Brain microvascular endothelial cell (primary cell): ENCODE measurements at regions not wholly inside any gene's neighbourhood (a gene's known extent, or its start where the extent isn't known, plus 50 kb on each side); places are given as distances from the start of the nearest gene placed in this dataset.
A peak's percentile ranks its signal among the peaks of the same experiment; 100 is the strongest.

Source experiments
- DNase-seq: peaks from one replicate; pipeline ENCODE4 v3.0.0-alpha.2; 2020
- H3K27ac ChIP-seq: fragments of 250-450 bp; sonication (Bioruptor Pico); 2 replicates; pipeline ENCODE4 v1.5.1; 2020; ENCODE audit warnings: mild to moderate bottlenecking, moderate library complexity
- H3K27me3 ChIP-seq: fragments of 250-450 bp; sonication (Bioruptor Pico); replicated peaks from 2 replicates; pipeline ENCODE4 v1.5.1; 2020; ENCODE audit warnings: mild to moderate bottlenecking
- H3K36me3 ChIP-seq: fragments of 250-450 bp; sonication (Bioruptor Pico); replicated peaks from 2 replicates; pipeline ENCODE4 v1.5.1; 2020; ENCODE audit warnings: mild to moderate bottlenecking
- H3K4me3 ChIP-seq: 2 replicates; pipeline ENCODE4 v1.5.1; 2011; ENCODE audit warnings: low read depth, mild to moderate bottlenecking, control low read depth, low read length, moderate library complexity
- in situ Hi-C: cut with HindIII; loops from 2 replicates; pipeline ENCODE4 v1.10.0; 2017; ENCODE audit warnings: low sequenced_read_pairs, low pct_ligation_motif_present
- TF ChIP-seq, protein P1 (sequence below): IDR thresholded peaks from 2 replicates; pipeline ENCODE4 v1.5.1; 2011; ENCODE audit warnings: low read depth, mild to moderate bottlenecking, moderate library complexity, low read length, control low read depth, inconsistent platforms; ENCODE audit errors: missing control alignments

DNA sequence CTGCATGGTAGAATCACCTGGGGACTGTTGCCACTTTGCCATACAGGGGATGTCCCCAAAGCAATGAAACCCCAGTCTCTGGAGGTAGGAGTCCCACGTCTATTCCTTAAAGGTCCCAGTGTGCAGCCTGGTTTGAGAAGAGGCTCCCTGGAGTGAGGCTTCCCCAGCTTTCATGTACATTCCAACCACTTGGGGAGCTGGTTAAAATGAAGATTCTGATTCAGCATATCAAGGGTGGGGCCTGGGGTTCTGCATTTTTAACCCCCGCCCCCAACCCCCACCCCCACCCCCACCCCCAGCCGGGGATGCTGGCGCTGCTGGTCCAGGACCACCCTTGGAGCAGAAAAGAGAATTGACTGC lies 241.2 kb downstream of the FOXL1 start:
- Histone ChIP-seq H3K4me3 (no peak overlapping the region), H3K36me3 (no peaks in the 10 kb centered on the region), H3K27me3 (peaks cover 1% of the 10 kb centered on the region), H3K27ac (no peak overlapping the region)
- TF ChIP-seq, protein P1, sequence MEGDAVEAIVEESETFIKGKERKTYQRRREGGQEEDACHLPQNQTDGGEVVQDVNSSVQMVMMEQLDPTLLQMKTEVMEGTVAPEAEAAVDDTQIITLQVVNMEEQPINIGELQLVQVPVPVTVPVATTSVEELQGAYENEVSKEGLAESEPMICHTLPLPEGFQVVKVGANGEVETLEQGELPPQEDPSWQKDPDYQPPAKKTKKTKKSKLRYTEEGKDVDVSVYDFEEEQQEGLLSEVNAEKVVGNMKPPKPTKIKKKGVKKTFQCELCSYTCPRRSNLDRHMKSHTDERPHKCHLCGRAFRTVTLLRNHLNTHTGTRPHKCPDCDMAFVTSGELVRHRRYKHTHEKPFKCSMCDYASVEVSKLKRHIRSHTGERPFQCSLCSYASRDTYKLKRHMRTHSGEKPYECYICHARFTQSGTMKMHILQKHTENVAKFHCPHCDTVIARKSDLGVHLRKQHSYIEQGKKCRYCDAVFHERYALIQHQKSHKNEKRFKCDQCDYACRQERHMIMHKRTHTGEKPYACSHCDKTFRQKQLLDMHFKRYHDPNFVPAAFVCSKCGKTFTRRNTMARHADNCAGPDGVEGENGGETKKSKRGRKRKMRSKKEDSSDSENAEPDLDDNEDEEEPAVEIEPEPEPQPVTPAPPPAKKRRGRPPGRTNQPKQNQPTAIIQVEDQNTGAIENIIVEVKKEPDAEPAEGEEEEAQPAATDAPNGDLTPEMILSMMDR, result peak; percentile 56
- in situ Hi-C loops, result no loop called here
- DNase-seq, result no peak

DNA sequence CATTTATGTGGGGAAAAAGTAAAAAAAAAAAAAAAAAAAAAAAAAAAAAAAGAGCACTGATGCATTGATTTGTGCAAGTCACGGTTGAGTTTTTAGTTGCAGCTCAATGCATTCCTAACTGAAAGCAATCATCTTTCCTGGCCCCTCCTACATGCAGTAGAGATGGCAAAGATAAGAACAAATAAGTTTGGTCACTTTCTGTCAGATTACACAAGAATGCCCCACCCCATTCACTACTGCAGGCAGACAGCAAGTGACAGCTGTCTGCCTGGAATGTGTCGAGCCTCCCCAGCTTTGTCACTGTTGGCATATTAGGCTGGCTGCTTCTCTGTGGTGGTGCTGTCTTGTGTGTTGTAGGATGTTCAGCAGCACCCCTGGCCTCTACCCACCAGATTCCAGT lies 243.5 kb downstream of the FOXL1 start:
- TF ChIP-seq, protein P1, result no peak
- H3K27me3 ChIP-seq, result peaks cover 1% of the 10 kb centered on the region
- DNase-seq, result no peak
- no peak overlapping the region for H3K27ac ChIP-seq
- in situ Hi-C loops, result no loop called here
- H3K36me3 ChIP-seq, result no peaks in the 10 kb centered on the region
- no peak overlapping the region for H3K4me3 ChIP-seq

DNA sequence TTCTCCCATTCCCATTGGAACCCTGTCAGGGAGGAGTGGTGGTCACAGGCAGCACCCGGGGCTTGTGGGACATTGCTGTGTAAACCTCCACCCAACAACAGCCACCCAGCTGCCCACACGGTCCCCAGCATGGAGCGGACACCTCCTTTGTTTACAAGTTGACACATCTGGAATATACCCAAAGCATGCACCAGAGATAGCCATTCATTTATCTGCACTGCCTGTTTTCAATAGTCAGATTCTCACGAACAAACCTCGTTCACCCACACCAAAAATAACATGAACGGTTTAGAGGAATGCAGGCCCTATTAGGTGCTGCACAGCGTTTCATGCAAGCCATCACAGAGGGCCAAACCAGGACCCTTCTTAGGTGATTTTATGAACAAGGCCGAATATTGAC lies 244.8 kb downstream of the FOXL1 start:
- H3K27ac ChIP-seq, result peak overlapping the region; percentile 85
- H3K4me3 ChIP-seq, result no peak overlapping the region
- no peaks in the 10 kb centered on the region for H3K36me3 ChIP-seq
- in situ Hi-C loops, result no loop called here
- TF ChIP-seq, protein P1, result no peak
- peak; percentile 74 for DNase-seq
- H3K27me3 ChIP-seq, result peaks cover 1% of the 10 kb centered on the region

DNA sequence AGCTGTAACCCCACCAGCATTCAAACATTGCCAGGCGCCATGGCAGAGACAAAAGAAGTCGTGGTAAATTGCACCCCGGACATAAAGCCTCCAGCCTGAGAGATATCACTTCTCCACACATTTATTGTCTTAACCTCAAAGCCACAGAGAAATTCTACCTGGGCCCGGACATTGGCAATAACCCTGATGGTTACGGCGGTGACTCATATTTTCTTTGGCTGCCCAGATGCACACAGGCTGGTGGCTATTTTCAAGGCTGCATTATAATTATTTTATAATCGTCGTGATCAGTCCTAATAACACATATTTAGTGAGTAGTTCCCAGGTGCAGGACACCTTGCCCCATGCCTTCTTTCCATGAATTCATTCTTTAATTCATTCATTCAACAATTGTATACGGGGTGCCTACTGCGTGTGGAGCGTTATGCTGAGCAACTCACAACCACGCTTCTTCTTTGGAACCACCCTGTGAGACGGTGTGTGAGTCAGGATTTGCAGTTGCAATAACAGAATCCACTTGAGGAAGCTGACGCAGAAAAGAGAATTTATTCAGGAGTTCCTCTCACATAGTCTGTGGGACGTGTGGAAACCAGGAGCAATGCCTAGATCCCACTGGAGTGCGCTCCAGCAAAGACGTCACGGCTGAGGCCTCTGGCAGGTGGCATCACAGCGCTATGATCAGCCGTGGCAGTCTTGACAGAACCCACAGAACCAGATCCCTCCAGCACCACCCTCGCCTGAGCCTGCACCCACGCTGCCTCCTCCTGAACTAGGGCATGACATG lies 245.7 kb downstream of the FOXL1 start:
- H3K27me3 ChIP-seq, result no peaks in the 10 kb centered on the region
- in situ Hi-C loops, result no loop called here
- peak overlapping the region; percentile 85 for H3K27ac ChIP-seq
- peak; percentile 95 for DNase-seq
- no peaks in the 10 kb centered on the region for H3K36me3 ChIP-seq
- TF ChIP-seq, protein P1, result no peak
- H3K4me3 ChIP-seq, result no peak overlapping the region

DNA sequence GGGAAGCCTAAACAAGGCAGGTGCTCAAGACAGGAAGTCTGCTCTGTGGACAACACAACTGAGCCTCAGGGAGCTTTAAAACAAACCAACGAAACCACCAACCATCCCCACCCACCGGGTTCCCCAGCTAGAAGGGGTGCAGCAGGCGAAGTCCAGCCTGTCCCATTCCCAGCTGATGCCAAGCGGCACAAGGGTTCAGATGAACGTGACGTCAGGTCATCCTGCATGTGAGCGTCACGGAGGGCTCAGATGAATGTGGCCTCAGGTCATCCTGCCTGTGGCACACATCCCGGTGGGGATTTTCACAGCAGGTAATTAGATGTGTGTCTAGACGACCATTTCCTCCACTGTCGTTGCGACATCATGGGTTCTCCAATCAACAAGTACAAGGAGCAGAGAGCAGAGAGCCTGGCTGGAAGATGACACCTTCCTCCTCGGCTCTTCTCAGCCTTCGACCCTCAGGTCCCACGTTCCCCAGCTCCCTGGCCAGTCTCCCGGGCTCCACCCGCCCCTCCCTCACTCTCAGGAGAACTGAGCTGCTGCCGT lies 246.5 kb downstream of the FOXL1 start:
- peak; percentile 50 for DNase-seq
- in situ Hi-C loops, result no loop called here
- H3K4me3 ChIP-seq, result no peak overlapping the region
- H3K27ac ChIP-seq, result peak overlapping the region; percentile 85
- H3K36me3 ChIP-seq, result no peaks in the 10 kb centered on the region
- no peaks in the 10 kb centered on the region for H3K27me3 ChIP-seq
- TF ChIP-seq, protein P1, result no peak
